ENCODE measurements at regions not wholly inside any gene's neighbourhood (a gene's known extent, or its start where the extent isn't known, plus 50 kb on each side); places are given as distances from the start of the nearest gene placed in this dataset.

GRCh38 chr21:16651956-16652355 lies 860.9 kb upstream of the CXADR start:
- ATAC-seq = no peak
- H3K36me3 ChIP-seq = no peaks in the 10 kb centered on the region
- TF ChIP-seq, protein P1, sequence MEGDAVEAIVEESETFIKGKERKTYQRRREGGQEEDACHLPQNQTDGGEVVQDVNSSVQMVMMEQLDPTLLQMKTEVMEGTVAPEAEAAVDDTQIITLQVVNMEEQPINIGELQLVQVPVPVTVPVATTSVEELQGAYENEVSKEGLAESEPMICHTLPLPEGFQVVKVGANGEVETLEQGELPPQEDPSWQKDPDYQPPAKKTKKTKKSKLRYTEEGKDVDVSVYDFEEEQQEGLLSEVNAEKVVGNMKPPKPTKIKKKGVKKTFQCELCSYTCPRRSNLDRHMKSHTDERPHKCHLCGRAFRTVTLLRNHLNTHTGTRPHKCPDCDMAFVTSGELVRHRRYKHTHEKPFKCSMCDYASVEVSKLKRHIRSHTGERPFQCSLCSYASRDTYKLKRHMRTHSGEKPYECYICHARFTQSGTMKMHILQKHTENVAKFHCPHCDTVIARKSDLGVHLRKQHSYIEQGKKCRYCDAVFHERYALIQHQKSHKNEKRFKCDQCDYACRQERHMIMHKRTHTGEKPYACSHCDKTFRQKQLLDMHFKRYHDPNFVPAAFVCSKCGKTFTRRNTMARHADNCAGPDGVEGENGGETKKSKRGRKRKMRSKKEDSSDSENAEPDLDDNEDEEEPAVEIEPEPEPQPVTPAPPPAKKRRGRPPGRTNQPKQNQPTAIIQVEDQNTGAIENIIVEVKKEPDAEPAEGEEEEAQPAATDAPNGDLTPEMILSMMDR (IDR thresholded peaks at IDR 0.05) = no peak
- no peak for TF ChIP-seq POLR2A (IDR thresholded peaks at IDR 0.05)
- peaks cover 0 to 4% (median 0%) of the 10 kb centered on the region in 12 donors for H3K9me3 ChIP-seq
- no peak overlapping the region for H3K4me3 ChIP-seq
- no peaks in the 10 kb centered on the region for H3K4me1 ChIP-seq
- no peak for DNase-seq
- H3K27me3 ChIP-seq = no peaks in the 10 kb centered on the region
- WGBS, 4 donors = 85 to 97% (median 88%) methylated on average over 3 of the region's 3 CpGs
- intact Hi-C loops (cut with DNase I) = loop anchor here in 1 of 10 donors (10.0 kb wide), 1 partner anchor 63 kb away; no protein-coding TSS in a partner anchor
- no peak overlapping the region for H3K27ac ChIP-seq

GRCh38 chr21:16663436-16663835 lies 849.4 kb upstream of the CXADR start:
- no peak for TF ChIP-seq POLR2A (IDR thresholded peaks at IDR 0.05)
- TF ChIP-seq, protein P1 (IDR thresholded peaks at IDR 0.05) = no peak
- intact Hi-C loops (cut with DNase I) = no loop called here
- Histone ChIP-seq H3K4me3 (no peak overlapping the region), H3K27ac (no peak overlapping the region), H3K9me3 (peaks cover 0 to 5% (median 0%) of the 10 kb centered on the region in 12 donors), H3K36me3 (no peaks in the 10 kb centered on the region), H3K4me1 (peaks cover 0 to 6% (median 0%) of the 10 kb centered on the region in 12 donors), H3K27me3 (no peaks in the 10 kb centered on the region)
- 65 to 74% (median 72%) methylated on average over 2 of the region's 2 CpGs for WGBS, 4 donors
- ATAC-seq (no peak), DNase-seq (no peak)

GRCh38 chr21:16667395-16667794 lies 845.4 kb upstream of the CXADR start:
- no peak overlapping the region for H3K4me3 ChIP-seq
- no peaks in the 10 kb centered on the region for H3K27me3 ChIP-seq
- ATAC-seq (no peak), DNase-seq (no peak)
- H3K4me1 ChIP-seq = peaks cover 0 to 6% (median 0%) of the 10 kb centered on the region in 12 donors
- intact Hi-C loops (cut with DNase I) = no loop called here
- 68 to 76% (median 72%) methylated on average over 2 of the region's 2 CpGs for WGBS, 4 donors
- H3K36me3 ChIP-seq = no peaks in the 10 kb centered on the region
- H3K9me3 ChIP-seq = peaks cover 0 to 5% (median 0%) of the 10 kb centered on the region in 12 donors
- no peak overlapping the region for H3K27ac ChIP-seq
- TF ChIP-seq, protein P1 (IDR thresholded peaks at IDR 0.05) = no peak
- TF ChIP-seq POLR2A (IDR thresholded peaks at IDR 0.05) = no peak

DNA sequence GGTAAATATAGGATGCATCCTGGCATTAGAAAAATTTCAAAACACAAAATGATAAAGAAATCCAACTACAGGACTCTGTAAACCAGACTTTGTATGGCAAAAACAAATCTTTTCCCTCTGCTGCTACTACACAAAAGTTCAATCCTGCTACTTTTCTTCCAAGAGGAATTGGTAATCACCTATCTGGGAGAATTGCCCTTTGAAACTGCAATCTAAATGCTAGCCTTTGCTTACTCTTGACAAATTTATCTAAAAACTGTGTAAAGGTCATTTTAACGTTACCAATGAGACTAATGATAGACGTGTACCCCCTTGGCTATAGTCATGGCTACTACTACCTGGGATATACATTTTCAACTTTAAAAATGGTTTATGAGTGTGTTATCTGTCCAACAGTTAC lies 837.9 kb upstream of the CXADR start:
- Histone ChIP-seq H3K27me3 (no peaks in the 10 kb centered on the region), H3K27ac (no peak overlapping the region), H3K9me3 (no peaks in the 10 kb centered on the region), H3K4me1 (peaks cover 0 to 5% (median 0%) of the 10 kb centered on the region in 12 donors), H3K36me3 (no peaks in the 10 kb centered on the region), H3K4me3 (no peak overlapping the region)
- WGBS, 4 donors = 83 to 89% (median 88%) methylated on average over 2 of the region's 2 CpGs
- DNase-seq (no peak), ATAC-seq (no peak)
- intact Hi-C loops (cut with DNase I) = no loop called here
- TF ChIP-seq, protein P1 (IDR thresholded peaks at IDR 0.05) = no peak
- no peak for TF ChIP-seq POLR2A (IDR thresholded peaks at IDR 0.05)

Data from heart left ventricle (tissue), 16 donors.